OCI-LY7 (cell line): ENCODE measurements at regions not wholly inside any gene's neighbourhood (a gene's known extent, or its start where the extent isn't known, plus 50 kb on each side); places are given as distances from the start of the nearest gene placed in this dataset.

Source experiments
- BruUV-seq: library from RNA; stranded (reverse); fragments of 400-500 nt; replicated peaks from 2 replicates; lab custom pipeline; 2021; lab: Mats Ljungman, UMichigan
- CTCF ChIA-PET: fragments of 300-600 bp; sonication (Branson Sonifier 250); formaldehyde crosslinking; loops from one replicate; lab custom pipeline; 2022; ENCODE audit warnings: antibody characterized with exemption; ENCODE audit not compliant: unreplicated experiment; lab: Charles Lee
- POLR2A ChIA-PET: fragments of 300-600 bp; sonication (Branson Sonifier 250); formaldehyde crosslinking; loops from one replicate; lab custom pipeline; 2022; ENCODE audit warnings: antibody characterized with exemption; lab: Charles Lee
- DNase-seq: peaks from one replicate; pipeline ENCODE4 v3.0.0-alpha.2; 2015; ENCODE audit warnings: low spot score
- H2AFZ ChIP-seq: fragments of 200-600 bp; sonication (generic), shearing (Covaris generic); 2 replicates; pipeline ENCODE4 v1.6.1; 2014; ENCODE audit warnings: mild to moderate bottlenecking, antibody characterized with exemption, low read length, moderate library complexity
- H3K27ac ChIP-seq: fragments of 200-600 bp; sonication (generic); 2 replicates; pipeline ENCODE4 v1.5.1; 2014; ENCODE audit warnings: mixed run types, low read depth, mild to moderate bottlenecking, moderate library complexity, low read length, inconsistent platforms; ENCODE audit not compliant: poor library complexity, severe bottlenecking
- H3K36me3 ChIP-seq: fragments of 200-600 bp; sonication (generic); 2 replicates; pipeline ENCODE4 v1.6.1; 2014; ENCODE audit warnings: mild to moderate bottlenecking, antibody characterized with exemption, low read length, moderate library complexity, mixed read lengths; ENCODE audit not compliant: insufficient read depth
- H3K4me1 ChIP-seq: fragments of 200-600 bp; sonication (generic); 2 replicates; pipeline ENCODE4 v1.5.1; 2014; ENCODE audit warnings: mild to moderate bottlenecking, low read length; ENCODE audit not compliant: insufficient read depth, poor library complexity, severe bottlenecking
- H3K4me2 ChIP-seq: fragments of 200-600 bp; sonication (generic); 2 replicates; pipeline ENCODE4 v1.6.1; 2014; ENCODE audit warnings: mild to moderate bottlenecking, low read length
- H3K4me3 ChIP-seq: fragments of 200-600 bp; sonication (generic); 2 replicates; pipeline ENCODE4 v1.5.1; 2014; ENCODE audit warnings: mild to moderate bottlenecking, low read depth, low read length; ENCODE audit not compliant: poor library complexity, severe bottlenecking
- H3K79me2 ChIP-seq: fragments of 200-600 bp; sonication (generic); 2 replicates; pipeline ENCODE4 v1.6.1; 2016; ENCODE audit warnings: low read depth, mild to moderate bottlenecking, low read length, moderate library complexity, mixed read lengths; ENCODE audit not compliant: insufficient read depth
- H3K9me2 ChIP-seq: fragments of 200-600 bp; sonication (generic); 2 replicates; pipeline ENCODE4 v1.6.1; 2016; ENCODE audit warnings: mild to moderate bottlenecking, low read length, mixed read lengths; ENCODE audit not compliant: insufficient read depth
- H3K9me3 ChIP-seq: fragments of 200-600 bp; sonication (generic); 2 replicates; pipeline ENCODE4 v1.6.1; 2014; ENCODE audit warnings: mild to moderate bottlenecking, mixed run types, low read length, mixed read lengths
- H4K20me1 ChIP-seq: fragments of 200-600 bp; sonication (generic); 2 replicates; pipeline ENCODE4 v1.6.1; 2014; ENCODE audit warnings: mild to moderate bottlenecking, antibody characterized with exemption, low read length, moderate library complexity, mixed read lengths; ENCODE audit not compliant: insufficient read depth
- CTCF ChIP-seq: fragments of 200-600 bp; sonication (generic); conservative IDR thresholded peaks from 2 replicates; pipeline ENCODE4 v1.5.1; 2014; ENCODE audit warnings: mild to moderate bottlenecking, antibody characterized with exemption, low read length, moderate library complexity, mixed read lengths
- EZH2phosphoT487 ChIP-seq: fragments of 200-600 bp; sonication (generic); IDR thresholded peaks from 2 replicates; pipeline ENCODE4 v1.6.1; 2018; ENCODE audit warnings: low read depth, borderline replicate concordance, mild to moderate bottlenecking, mixed run types, antibody characterized with exemption, low read length, moderate library complexity, mixed read lengths
- intact Hi-C: fragments of 100-400 bp; cut with micrococcal nuclease; formaldehyde crosslinking; loops from one replicate; pipeline ENCODE4 v1.10.0; 2022; ENCODE audit not compliant: unreplicated experiment

GRCh38 chr5:60446917-60447316 lies 253.0 kb downstream of the DEPDC1B start:
- CTCF ChIA-PET, result no interaction called here
- DNase-seq, result no peak
- Histone ChIP-seq H3K9me2 (no peaks in the 10 kb centered on the region), H3K4me2 (no peak overlapping the region), H2AFZ (no peak overlapping the region), H3K4me3 (no peak overlapping the region), H3K27ac (no peak overlapping the region), H3K9me3 (no peaks in the 10 kb centered on the region), H4K20me1 (no peaks in the 10 kb centered on the region), H3K79me2 (no peaks in the 10 kb centered on the region), H3K36me3 (no peaks in the 10 kb centered on the region), H3K4me1 (no peaks in the 10 kb centered on the region)
- TF ChIP-seq EZH2phosphoT487, result no peak
- no peak for TF ChIP-seq CTCF
- POLR2A ChIA-PET, result interaction anchor here (1.2 kb wide), 1 partner anchor 9 kb away, joined by 3 read pairs; no protein-coding TSS in a partner anchor
- intact Hi-C loops, result no loop called here
- no TSS peak for BruUV-seq

GRCh38 chr5:60445921-60446320 lies 254.0 kb downstream of the DEPDC1B start:
- BruUV-seq, result no TSS peak
- Histone ChIP-seq H3K36me3 (no peaks in the 10 kb centered on the region), H3K4me2 (no peak overlapping the region), H3K9me3 (no peaks in the 10 kb centered on the region), H3K4me3 (no peak overlapping the region), H3K9me2 (no peaks in the 10 kb centered on the region), H3K4me1 (no peaks in the 10 kb centered on the region), H3K27ac (no peak overlapping the region), H3K79me2 (no peaks in the 10 kb centered on the region), H2AFZ (no peak overlapping the region), H4K20me1 (no peaks in the 10 kb centered on the region)
- intact Hi-C loops, result no loop called here
- ChIA-PET CTCF (no interaction called here), POLR2A (interaction anchor here (1.2 kb wide), 1 partner anchor 10 kb away, joined by 3 read pairs; no protein-coding TSS in a partner anchor)
- TF ChIP-seq CTCF (no peak), EZH2phosphoT487 (no peak)
- DNase-seq, result no peak

DNA sequence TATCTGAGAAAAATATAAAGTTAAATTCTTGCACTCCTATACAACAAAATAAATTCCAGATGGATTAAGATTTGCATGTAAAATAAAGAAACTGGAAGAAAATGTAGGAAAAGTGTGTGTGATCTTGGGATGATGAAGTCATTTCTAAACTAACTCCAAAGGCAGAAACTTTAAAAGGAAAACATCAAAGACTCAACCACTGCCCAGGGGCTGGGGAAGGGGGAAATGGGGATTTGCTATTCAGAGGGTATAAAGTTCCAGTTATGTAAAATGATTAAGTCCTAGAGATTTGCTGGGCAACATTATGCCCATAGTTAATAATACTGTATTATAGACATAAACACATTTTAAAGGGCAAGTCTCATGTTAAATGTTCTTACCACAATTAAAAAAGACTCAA lies 254.5 kb downstream of the DEPDC1B start:
- POLR2A ChIA-PET, result interaction anchor here (0.6 kb wide), 1 partner anchor 273 kb away, joined by 3 read pairs; no protein-coding TSS in a partner anchor
- no TSS peak for BruUV-seq
- CTCF ChIA-PET, result no interaction called here
- H3K4me1 ChIP-seq, result no peaks in the 10 kb centered on the region
- no peak overlapping the region for H3K4me3 ChIP-seq
- no peak for TF ChIP-seq EZH2phosphoT487
- TF ChIP-seq CTCF, result no peak
- H3K4me2 ChIP-seq, result no peak overlapping the region
- H3K9me3 ChIP-seq, result no peaks in the 10 kb centered on the region
- intact Hi-C loops, result no loop called here
- no peaks in the 10 kb centered on the region for H3K79me2 ChIP-seq
- H3K27ac ChIP-seq, result no peak overlapping the region
- H2AFZ ChIP-seq, result no peak overlapping the region
- no peaks in the 10 kb centered on the region for H3K36me3 ChIP-seq
- no peaks in the 10 kb centered on the region for H4K20me1 ChIP-seq
- no peaks in the 10 kb centered on the region for H3K9me2 ChIP-seq
- DNase-seq, result no peak
